ENCODE measurements at regions not wholly inside any gene's neighbourhood (a gene's known extent, or its start where the extent isn't known, plus 50 kb on each side); places are given as distances from the start of the nearest gene placed in this dataset.
A peak's percentile ranks its signal among the peaks of the same experiment; 100 is the strongest.

DNA sequence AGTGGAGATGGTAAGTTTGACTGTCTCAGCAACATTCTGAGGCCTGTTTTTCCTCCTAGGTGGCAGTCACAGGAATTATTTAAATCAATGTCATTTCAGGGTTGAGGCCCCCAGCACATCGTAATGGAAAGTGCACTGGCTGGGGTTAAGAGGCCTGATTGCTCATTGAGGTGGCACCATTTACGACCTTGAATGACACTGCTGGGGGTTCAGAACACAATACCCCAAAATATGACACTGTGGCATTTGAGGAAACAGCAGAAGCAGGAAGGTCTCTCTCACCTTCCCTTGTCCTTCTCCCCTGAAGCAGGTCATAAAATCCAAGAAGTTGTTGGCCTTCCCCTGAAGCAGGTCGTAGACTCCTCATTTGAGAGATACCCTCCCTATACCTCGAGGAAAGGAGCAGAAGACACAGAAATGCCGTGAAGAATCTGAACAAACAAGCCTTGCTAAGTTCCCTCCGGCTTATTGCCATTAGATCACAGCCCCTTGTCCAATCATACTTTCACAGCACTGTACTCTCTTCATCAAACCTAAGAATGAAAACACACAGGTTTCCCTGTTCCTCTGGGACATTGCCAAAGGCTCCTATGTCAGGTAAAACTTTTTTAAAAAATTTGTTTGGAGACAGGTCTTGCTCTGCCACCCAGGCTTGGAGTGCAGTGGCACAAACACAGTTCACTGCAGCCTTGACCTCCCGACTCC, 71.3 kb downstream of the S1PR1 start:
- peaks cover 0 to 4% of the 10 kb centered on the region in 2 donors for H3K4me1 ChIP-seq
- no peak for TF ChIP-seq POLR2A (IDR thresholded peaks at IDR 0.05)
- TF ChIP-seq, protein P1, sequence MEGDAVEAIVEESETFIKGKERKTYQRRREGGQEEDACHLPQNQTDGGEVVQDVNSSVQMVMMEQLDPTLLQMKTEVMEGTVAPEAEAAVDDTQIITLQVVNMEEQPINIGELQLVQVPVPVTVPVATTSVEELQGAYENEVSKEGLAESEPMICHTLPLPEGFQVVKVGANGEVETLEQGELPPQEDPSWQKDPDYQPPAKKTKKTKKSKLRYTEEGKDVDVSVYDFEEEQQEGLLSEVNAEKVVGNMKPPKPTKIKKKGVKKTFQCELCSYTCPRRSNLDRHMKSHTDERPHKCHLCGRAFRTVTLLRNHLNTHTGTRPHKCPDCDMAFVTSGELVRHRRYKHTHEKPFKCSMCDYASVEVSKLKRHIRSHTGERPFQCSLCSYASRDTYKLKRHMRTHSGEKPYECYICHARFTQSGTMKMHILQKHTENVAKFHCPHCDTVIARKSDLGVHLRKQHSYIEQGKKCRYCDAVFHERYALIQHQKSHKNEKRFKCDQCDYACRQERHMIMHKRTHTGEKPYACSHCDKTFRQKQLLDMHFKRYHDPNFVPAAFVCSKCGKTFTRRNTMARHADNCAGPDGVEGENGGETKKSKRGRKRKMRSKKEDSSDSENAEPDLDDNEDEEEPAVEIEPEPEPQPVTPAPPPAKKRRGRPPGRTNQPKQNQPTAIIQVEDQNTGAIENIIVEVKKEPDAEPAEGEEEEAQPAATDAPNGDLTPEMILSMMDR (IDR thresholded peaks at IDR 0.05): no peak
- no peaks in the 10 kb centered on the region for H3K9me3 ChIP-seq
- H3K36me3 ChIP-seq: no peaks in the 10 kb centered on the region
- whole genome bisulfite sequencing, 2 donors: 65 to 72% methylated on average over 7 of the region's 7 CpGs
- no peaks in the 10 kb centered on the region for H3K27me3 ChIP-seq
- intact Hi-C loops (cut with DNase I): no loop called here
- no peak for DNase-seq
- H3K27ac ChIP-seq: no peak overlapping the region
- no peak overlapping the region for H3K4me3 ChIP-seq (replicated peaks in 1 of 3)

DNA sequence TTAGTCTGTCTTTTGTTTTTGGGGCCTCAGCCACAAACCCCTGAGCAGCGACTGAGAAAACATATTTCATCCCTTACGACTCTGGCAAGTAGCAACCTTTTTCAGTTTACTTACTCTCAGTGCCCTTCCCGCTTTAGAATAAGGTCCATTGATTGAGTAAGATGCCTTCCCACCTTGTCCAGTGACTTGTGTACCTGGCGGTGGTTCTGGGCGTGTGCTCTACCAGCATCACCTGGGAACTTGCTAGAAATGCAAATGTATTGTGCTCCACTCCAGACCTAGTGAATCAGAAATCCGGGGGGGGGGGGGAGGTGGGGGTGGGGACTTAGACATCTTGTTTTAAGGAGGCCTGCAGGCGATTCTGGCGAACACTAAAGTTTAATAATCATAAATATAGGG, 72.1 kb downstream of the S1PR1 start:
- intact Hi-C loops (cut with DNase I): no loop called here
- Histone ChIP-seq H3K4me1 (peaks cover 0 to 4% of the 10 kb centered on the region in 2 donors), H3K36me3 (no peaks in the 10 kb centered on the region), H3K9me3 (no peaks in the 10 kb centered on the region), H3K27me3 (no peaks in the 10 kb centered on the region), H3K4me3 (replicated peaks in 1 of 3) (no peak overlapping the region), H3K27ac (no peak overlapping the region)
- 20% methylated on average over 8 of the region's 8 CpGs for WGBS, 2 donors
- TF ChIP-seq, protein P1 (IDR thresholded peaks at IDR 0.05): no peak
- TF ChIP-seq POLR2A (IDR thresholded peaks at IDR 0.05): no peak
- no peak for DNase-seq

DNA sequence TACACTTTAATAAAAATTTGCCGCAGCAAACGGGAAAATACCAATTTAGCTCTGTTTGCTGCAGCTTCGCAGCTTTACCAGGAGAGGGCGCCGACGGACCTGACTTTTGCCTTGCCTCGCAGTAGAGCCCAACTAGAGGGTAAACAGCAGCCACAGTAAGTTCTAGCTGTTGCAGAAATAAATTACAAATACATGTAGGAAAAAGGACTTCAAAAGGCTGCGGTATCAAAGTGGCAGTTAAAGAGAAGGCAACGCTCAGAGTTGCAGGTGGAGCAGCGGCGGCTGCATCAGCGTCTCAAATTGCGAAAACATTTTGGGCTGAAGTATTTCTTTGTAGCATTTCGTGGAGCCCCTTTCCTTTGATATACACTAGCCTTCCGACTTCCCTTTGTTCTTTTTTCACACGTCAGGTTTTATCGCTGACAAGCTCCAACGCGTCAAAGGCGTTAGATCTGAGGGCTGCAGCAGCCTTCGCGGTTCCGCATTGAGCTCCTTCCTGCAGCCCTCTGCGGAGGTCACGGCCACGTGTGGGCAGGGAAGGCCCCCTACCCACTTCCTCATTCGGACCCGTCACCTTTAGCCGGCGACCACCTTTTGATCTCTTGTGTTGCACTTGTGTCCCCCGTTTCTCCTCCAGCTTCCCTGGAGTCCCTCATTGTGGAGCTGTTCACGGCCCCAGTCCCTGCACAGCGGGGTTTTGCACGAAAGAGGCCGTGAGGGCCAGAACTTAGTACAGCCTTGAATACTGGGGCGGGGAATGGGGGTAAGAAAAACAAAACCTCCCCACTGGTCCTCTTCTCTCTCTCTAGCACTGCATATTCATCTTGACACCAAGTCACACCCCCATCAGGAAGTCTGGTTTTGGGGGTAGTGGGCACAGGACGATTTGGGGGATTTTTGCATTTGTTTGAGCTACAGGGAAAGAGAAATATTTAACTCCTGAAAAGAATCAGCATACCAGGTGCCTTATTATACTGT, 72.8 kb downstream of the S1PR1 start:
- intact Hi-C loops (cut with DNase I): no loop called here
- WGBS, 2 donors: 8 to 10% methylated on average over 36 to 37 of the region's 37 CpGs
- peaks cover 0 to 4% of the 10 kb centered on the region in 2 donors for H3K4me1 ChIP-seq
- H3K4me3 ChIP-seq (replicated peaks in 1 of 3): peak overlapping the region in 2 of 3 donors; percentile 16 to 23
- TF ChIP-seq, protein P1 (IDR thresholded peaks at IDR 0.05): peak; percentile 40 to 88 (median 60)
- no peak for TF ChIP-seq POLR2A (IDR thresholded peaks at IDR 0.05)
- H3K27me3 ChIP-seq: no peaks in the 10 kb centered on the region
- no peaks in the 10 kb centered on the region for H3K36me3 ChIP-seq
- no peaks in the 10 kb centered on the region for H3K9me3 ChIP-seq
- peak; percentile 29 to 54 for DNase-seq
- H3K27ac ChIP-seq: no peak overlapping the region

DNA sequence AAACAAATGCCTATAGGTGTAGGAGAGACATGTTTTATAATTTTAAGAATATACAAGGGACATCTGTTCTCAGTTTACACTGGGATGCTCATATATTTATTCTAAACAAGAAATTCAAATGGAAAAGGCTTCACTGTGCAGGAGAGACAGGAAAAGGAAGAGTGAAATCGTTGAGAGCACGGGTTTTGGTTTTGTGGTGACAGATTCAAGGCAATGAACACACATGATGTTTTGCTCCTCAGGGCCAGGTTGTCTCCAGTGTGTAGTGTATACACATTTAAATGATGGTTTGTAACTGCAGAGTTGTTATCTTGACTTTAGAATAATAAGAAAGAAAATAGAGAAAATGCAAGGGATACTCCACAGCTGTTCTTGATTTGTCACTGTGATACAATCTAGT, 73.7 kb downstream of the S1PR1 start:
- H3K27me3 ChIP-seq: no peaks in the 10 kb centered on the region
- H3K36me3 ChIP-seq: no peaks in the 10 kb centered on the region
- WGBS, 2 donors: 54 to 57% methylated on average over 2 of the region's 2 CpGs
- no peaks in the 10 kb centered on the region for H3K9me3 ChIP-seq
- no peak for DNase-seq
- no peak overlapping the region for H3K27ac ChIP-seq
- H3K4me1 ChIP-seq: peaks cover 0 to 4% of the 10 kb centered on the region in 2 donors
- intact Hi-C loops (cut with DNase I): no loop called here
- H3K4me3 ChIP-seq (replicated peaks in 1 of 3): no peak overlapping the region
- TF ChIP-seq, protein P1 (IDR thresholded peaks at IDR 0.05): no peak
- TF ChIP-seq POLR2A (IDR thresholded peaks at IDR 0.05): no peak
